Ecto neural progenitor cell (in vitro differentiated cells): ENCODE measurements at regions not wholly inside any gene's neighbourhood (a gene's known extent, or its start where the extent isn't known, plus 50 kb on each side); places are given as distances from the start of the nearest gene placed in this dataset.
A peak's percentile ranks its signal among the peaks of the same experiment; 100 is the strongest.
"Not testable (repeated sequence)": the region's sequence is repeated elsewhere in the genome, so short reads cannot be mapped to it uniquely, and the experiment has no call there.

Experiments used
- DNase-seq: peaks from one replicate; pipeline ENCODE4 v3.0.0-alpha.2; 2018; ENCODE audit warnings: low spot score

- DNase-seq, result peak; percentile 19
Observed at GRCh38 chr2:111366641-111367029, 245.9 kb downstream of the BCL2L11 start.

- DNase-seq, result not testable (repeated sequence)
Observed at GRCh38 chr2:111367080-111367479, 246.4 kb downstream of the BCL2L11 start.

GRCh38 chr2:111367871-111368270, 247.2 kb downstream of the BCL2L11 start:
- DNase-seq, result not testable (repeated sequence)

- DNase-seq, result not testable (repeated sequence)
Observed at GRCh38 chr2:111368288-111368687, 247.6 kb downstream of the BCL2L11 start.

GRCh38 chr2:111373060-111373459, 252.3 kb downstream of the BCL2L11 start:
- DNase-seq, result not testable (repeated sequence)

DNA sequence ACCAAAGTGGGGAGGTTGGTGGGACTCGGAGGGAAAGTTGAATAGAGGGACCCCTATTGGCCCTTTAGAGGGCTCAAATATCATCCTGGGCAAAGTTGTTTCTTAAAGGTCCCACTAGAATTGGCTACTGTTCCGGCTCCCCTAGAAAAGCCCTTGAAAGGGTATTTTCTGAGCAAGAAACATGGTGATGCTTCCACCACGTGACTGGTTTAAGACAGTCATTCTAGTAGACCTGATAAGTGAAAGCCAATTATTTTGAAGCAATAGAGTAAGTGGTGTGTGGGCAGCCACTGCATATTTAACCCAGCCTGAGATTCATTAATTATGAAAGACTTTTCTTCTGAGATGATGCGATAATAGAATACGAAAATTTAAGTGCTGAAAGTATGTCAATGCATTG, 253.3 kb downstream of the BCL2L11 start:
- not testable (repeated sequence) for DNase-seq

- not testable (repeated sequence) for DNase-seq
Observed at GRCh38 chr2:111374734-111375133, 254.0 kb downstream of the BCL2L11 start.

GRCh38 chr2:111375320-111375883, 254.7 kb downstream of the BCL2L11 start:
- not testable (repeated sequence) for DNase-seq

DNA sequence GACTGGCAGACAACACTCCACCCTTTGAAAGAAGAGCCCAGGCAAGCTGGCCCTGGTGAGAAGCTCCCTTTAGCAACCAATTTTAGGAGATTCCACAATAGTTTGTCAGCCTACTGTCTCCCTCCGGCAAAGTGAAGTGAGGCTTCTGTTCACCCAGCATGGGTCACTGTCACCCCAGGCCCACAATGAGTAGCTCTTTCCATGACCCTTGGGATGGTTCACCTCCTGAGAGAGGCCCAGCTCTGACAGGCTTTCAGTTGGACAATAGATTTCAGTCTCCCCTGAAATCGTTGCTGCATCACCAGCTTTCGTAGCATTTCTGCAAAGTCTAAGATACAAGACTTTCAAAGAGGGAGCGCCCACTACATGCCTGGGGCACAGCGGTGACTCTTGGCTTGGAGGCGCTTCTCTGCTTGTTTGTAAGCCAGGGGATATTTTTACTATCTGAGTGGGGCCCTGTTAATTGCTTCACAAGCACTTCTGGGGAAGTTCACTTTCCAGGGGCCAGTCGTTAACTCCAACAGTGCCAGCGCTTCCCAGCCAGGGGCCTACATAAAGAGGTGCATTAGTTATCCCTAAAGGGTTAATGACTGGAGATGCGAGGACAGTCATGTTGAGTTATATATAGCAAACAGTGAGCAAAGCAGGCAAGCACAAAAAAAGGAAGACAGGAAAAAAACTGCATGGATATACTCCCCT, 255.7 kb downstream of the BCL2L11 start:
- DNase-seq, result not testable (repeated sequence)

DNA sequence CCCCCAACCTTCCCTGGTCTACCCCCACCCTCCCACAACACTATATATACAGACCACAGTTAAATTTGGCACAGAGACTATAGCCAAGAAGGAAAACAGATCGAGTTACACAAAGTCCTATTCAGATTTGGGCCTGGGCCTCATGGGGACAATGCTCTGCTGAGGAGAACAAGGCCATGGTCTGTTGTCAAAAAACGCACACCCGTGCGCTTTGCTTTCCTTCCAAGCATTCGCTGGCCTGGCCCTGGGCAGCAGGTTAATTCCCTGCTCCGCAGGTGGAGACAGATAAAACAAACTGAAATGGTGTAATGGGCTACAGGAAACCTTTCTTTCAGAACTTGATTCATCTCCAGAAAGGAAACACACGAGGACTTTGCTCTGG, 256.2 kb downstream of the BCL2L11 start:
- peak; percentile 47 for DNase-seq

DNA sequence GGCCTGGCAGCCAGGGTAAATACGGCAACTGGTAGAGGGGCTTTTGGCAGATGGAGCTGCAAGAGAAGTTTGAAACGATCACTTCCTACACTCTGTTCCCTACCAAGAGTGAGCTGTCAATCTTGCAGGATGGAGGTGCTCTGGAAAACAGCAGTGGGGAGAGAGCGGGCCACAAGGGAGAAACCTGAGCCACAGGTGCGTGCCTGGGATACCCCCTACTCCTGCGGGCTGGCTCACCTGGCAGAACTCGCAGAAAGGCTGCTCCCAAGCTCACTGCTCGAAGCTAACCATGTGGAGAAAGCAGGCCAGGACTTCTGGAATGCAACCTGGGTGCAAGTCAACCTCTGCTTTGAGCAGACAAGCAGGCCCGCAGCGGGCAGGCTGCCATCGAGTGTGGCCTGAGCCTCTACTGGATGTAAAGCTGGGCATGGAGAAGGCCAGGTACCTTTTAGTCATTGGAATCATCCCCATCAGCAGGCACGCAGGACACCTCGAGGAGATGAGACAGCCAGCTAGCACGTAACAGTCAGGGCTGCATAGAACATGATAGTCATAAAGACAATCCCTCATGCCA, 256.8 kb downstream of the BCL2L11 start:
- DNase-seq, result not testable (repeated sequence)

GRCh38 chr2:111378348-111378747, 257.6 kb downstream of the BCL2L11 start:
- not testable (repeated sequence) for DNase-seq

GRCh38 chr2:111380733-111381439, 260.2 kb downstream of the BCL2L11 start:
- DNase-seq, result not testable (repeated sequence)

DNA sequence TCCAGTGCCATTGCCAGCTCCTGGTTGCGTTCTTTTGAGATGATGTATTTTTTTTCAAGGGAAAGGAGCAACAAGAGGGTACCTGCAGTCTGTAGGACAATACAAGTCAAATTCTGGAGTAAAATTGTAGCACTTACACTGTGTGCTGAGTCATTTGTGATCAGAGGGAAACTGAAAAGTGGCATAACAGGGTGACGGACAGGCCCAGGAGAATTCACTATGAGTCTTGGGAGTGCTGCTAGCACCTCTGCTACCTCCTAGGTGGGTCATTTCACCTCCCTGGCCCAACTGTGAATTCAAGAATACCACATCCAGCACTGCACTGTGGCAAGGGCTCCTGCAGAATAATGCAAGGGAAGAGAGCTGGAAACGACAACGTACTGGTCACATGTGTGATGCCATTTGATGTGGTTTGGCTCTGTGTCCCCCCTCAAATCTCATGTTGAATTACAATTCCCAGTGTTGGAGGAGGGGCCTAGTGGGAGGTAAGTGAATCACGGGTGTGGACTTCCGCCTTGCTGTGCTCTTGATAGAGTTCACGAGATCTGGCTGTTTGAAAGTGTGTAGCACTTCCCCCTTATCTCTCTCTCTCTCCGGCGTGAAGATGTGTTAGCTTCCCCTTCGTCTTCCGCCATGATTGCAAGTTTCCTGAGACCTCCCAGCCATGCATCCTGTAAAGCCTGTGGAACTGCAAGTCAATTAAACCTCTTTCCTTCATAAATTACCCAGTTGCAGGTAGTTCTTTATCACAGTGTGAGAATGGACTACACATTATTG, 261.0 kb downstream of the BCL2L11 start:
- DNase-seq, result not testable (repeated sequence)

DNA sequence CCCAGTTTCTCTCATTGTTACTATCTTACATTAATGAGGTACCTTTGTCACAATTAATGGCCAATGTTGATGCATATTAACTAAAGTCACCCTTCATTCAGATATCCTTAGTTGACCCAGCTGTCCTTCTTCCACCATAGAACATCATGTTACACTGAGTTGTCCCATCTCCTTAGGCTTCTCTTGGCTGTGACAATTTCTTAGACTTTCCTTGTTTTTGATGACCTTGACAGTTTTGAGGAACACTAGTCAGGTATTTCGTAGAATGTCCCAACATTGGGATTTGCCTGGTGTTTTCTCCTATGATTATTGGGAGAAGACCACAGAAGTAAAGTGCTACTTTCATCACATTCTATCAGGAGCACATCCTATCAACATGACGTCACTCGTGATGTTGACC, 261.8 kb downstream of the BCL2L11 start:
- not testable (repeated sequence) for DNase-seq

- DNase-seq, result not testable (repeated sequence)
Observed at GRCh38 chr2:111383311-111383710, 262.6 kb downstream of the BCL2L11 start.

GRCh38 chr2:111385226-111385957, 264.7 kb downstream of the BCL2L11 start:
- not testable (repeated sequence) for DNase-seq

GRCh38 chr2:111390605-111391004, 269.9 kb downstream of the BCL2L11 start:
- DNase-seq, result not testable (repeated sequence)

DNA sequence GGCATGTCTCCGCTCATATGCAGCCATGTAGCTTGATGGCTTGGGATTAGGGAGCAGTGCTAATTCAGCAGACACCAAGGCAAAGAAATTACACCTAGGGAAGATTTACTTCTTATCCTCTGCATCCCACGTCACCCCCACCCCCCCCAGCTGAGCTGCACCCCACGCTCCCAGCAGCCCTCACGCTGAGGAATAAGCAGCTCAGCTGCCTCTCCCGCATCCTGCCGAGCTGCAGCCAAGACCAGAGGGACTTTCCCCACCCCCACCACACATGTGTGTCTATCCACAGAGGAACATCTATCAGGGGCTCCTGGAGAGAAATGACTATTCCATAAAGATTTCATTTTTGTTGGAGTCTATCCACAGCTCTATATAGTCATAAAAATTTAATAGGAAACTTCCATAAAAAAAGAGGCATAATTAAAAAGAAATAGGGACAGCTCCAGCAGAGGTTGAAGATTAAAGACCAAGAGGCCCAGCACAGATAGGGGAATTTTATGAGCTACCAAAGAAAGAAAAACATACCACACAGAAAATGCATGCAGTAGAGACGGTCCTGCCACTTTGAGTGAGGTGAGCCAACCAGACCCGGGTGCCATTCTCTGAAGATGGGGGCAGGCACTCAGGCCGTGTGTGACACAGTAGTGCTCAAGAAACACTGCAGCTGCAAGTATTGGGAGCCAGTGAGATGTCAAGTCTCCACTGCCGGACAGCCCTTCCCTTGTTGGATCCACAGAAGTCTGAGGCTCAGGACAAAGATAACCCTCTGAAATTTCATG, 274.8 kb downstream of the BCL2L11 start:
- DNase-seq, result peak; percentile 31

DNA sequence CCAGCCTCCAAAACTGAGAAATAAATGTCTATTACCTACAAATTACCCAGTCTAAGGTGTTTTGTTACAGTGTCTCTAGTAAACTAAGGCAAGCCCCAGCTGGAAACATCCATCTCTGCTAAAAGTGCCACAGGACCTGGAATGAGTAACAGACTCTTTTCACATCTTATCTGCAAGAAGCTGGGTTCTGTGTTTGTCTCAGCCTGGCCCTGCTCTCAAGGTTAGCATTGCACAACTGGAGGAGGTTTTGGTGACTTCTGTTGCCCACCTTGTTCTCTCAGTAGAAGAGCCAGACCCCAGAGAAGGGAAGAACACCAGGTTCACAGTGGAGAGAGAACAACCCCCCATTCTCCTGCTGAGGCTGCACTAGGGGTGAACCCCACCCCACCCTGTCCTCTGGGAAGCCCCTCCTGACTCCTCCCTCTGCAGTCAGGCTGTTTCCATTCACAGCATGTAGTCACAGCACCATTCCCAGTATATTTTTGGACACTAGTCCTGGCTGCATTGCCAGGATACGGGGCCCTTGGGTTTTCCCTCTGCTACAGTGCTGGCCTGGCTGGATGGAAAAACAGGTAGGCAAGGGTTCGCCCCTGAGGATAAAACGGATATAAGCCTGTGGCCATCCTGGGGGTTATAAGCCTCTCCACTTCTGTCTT, 280.0 kb downstream of the BCL2L11 start:
- DNase-seq, result not testable (repeated sequence)
